Osteoblast (primary cell): ENCODE measurements at regions not wholly inside any gene's neighbourhood (a gene's known extent, or its start where the extent isn't known, plus 50 kb on each side); places are given as distances from the start of the nearest gene placed in this dataset.

Source experiments
- DNase-seq: peaks from one replicate; pipeline ENCODE4 v3.0.0; 2011; ENCODE audit warnings: low spot score, mixed read lengths; ENCODE audit not compliant: insufficient read length; ENCODE audit errors: missing footprints
- H2AFZ ChIP-seq: 2 replicates; pipeline ENCODE4 v1.6.0; 2011; ENCODE audit warnings: mild to moderate bottlenecking, low read length
- H3K27ac ChIP-seq: 2 replicates; pipeline ENCODE4 v1.5.1; 2011; ENCODE audit warnings: mild to moderate bottlenecking, low read depth, low read length, moderate library complexity
- H3K27me3 ChIP-seq: 2 replicates; pipeline ENCODE4 v1.6.0; 2012; ENCODE audit warnings: mild to moderate bottlenecking, control low read depth, inconsistent platforms, low read length, moderate library complexity; ENCODE audit not compliant: insufficient read depth
- H3K36me3 ChIP-seq: 2 replicates; pipeline ENCODE4 v1.5.1; 2011; ENCODE audit warnings: mild to moderate bottlenecking, low read length, control low read depth, moderate library complexity; ENCODE audit not compliant: insufficient read depth
- H3K4me1 ChIP-seq: 2 replicates; pipeline ENCODE4 v1.5.1; 2011; ENCODE audit warnings: mild to moderate bottlenecking, low read length, control low read depth, moderate library complexity; ENCODE audit not compliant: insufficient read depth
- H3K4me2 ChIP-seq: 2 replicates; pipeline ENCODE4 v1.6.0; 2011; ENCODE audit warnings: mild to moderate bottlenecking, low read length; ENCODE audit not compliant: insufficient read depth
- H3K4me3 ChIP-seq: fragments of 200-600 bp; sonication (generic); 3 replicates; pipeline ENCODE4 v1.5.1; 2012; ENCODE audit warnings: mild to moderate bottlenecking, low read length, inconsistent platforms; ENCODE audit not compliant: insufficient read depth
- H3K79me2 ChIP-seq: 2 replicates; pipeline ENCODE4 v1.6.0; 2012; ENCODE audit warnings: mild to moderate bottlenecking, low read length, control low read depth, inconsistent platforms; ENCODE audit not compliant: insufficient read depth
- H3K9me3 ChIP-seq: 2 replicates; pipeline ENCODE4 v1.5.1; 2011; ENCODE audit warnings: low read depth, low read length, control low read depth
- H4K20me1 ChIP-seq: 2 replicates; pipeline ENCODE4 v1.6.0; 2012; ENCODE audit warnings: mild to moderate bottlenecking, low read length, control low read depth; ENCODE audit not compliant: insufficient read depth
- TF ChIP-seq, protein P1 (sequence below): IDR thresholded peaks from 2 replicates; pipeline ENCODE4 v1.5.1; 2011; ENCODE audit warnings: mild to moderate bottlenecking, low read depth, low read length, moderate library complexity; ENCODE audit errors: extremely low read depth

DNA sequence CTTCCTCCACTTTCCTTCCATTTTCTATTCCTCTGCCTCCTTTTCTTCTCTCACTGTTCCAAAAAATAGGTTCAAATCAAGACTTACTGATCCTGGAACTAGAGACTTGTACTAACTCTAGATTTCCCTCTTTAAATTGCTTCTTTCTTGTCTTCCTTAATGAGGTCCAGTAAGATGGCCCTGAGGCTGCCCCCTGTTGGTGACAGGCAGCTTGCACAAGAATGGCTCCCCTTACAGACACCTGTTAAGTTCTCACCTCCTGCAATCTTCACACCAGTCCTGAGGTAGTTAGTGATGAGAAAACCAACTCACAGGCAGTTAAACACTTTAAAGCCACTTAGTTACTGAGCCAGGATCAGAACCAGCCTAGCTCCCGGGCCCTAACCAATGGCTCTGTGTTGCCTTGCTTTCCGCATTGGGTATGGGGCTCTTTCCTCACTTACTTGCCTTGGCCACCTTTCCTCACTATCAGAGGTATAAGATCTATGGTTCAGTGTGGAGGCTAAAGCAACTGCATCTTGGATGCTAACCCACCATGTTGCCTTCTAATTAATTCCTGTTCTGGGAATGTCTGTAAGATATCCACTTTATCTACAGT, 130.6 kb downstream of the AKAIN1 start:
- TF ChIP-seq, protein P1, sequence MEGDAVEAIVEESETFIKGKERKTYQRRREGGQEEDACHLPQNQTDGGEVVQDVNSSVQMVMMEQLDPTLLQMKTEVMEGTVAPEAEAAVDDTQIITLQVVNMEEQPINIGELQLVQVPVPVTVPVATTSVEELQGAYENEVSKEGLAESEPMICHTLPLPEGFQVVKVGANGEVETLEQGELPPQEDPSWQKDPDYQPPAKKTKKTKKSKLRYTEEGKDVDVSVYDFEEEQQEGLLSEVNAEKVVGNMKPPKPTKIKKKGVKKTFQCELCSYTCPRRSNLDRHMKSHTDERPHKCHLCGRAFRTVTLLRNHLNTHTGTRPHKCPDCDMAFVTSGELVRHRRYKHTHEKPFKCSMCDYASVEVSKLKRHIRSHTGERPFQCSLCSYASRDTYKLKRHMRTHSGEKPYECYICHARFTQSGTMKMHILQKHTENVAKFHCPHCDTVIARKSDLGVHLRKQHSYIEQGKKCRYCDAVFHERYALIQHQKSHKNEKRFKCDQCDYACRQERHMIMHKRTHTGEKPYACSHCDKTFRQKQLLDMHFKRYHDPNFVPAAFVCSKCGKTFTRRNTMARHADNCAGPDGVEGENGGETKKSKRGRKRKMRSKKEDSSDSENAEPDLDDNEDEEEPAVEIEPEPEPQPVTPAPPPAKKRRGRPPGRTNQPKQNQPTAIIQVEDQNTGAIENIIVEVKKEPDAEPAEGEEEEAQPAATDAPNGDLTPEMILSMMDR, result no peak
- no peaks in the 10 kb centered on the region for H3K79me2 ChIP-seq

DNA sequence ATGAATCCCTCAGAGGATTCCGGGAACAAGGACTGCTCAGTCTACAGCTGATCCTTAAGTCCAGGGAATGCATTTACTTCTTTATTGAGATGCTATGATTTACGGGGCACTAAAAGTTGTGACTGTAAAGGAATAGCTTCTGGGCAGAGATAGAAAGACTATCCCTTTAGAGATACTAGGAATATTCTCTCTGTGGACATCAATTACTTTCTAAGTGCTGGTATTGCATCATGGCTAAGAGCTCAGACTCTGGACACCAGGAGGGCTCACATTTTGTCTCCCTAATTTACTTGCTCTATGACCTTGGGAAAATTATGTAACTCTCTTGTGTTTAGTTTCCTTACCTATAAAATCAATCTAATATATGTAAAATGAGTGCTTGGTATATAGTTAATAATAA, 131.4 kb downstream of the AKAIN1 start:
- Histone ChIP-seq H3K27me3 (no peaks in the 10 kb centered on the region), H4K20me1 (no peaks in the 10 kb centered on the region), H3K4me2 (no peak overlapping the region), H3K36me3 (no peaks in the 10 kb centered on the region), H3K4me3 (no peak overlapping the region), H3K9me3 (no peaks in the 10 kb centered on the region), H3K79me2 (no peaks in the 10 kb centered on the region), H3K27ac (no peak overlapping the region), H3K4me1 (no peaks in the 10 kb centered on the region), H2AFZ (no peak overlapping the region)
- TF ChIP-seq, protein P1, result no peak
- no peak for DNase-seq

More for the DNA sequence above, 130.6 kb downstream of the AKAIN1 start:
- Histone ChIP-seq H3K4me1 (no peaks in the 10 kb centered on the region), H3K4me2 (no peak overlapping the region), H4K20me1 (no peaks in the 10 kb centered on the region), H3K9me3 (no peaks in the 10 kb centered on the region), H3K4me3 (no peak overlapping the region), H3K36me3 (no peaks in the 10 kb centered on the region), H3K27me3 (no peaks in the 10 kb centered on the region), H2AFZ (no peak overlapping the region), H3K27ac (no peak overlapping the region)
- no peak for DNase-seq

DNA sequence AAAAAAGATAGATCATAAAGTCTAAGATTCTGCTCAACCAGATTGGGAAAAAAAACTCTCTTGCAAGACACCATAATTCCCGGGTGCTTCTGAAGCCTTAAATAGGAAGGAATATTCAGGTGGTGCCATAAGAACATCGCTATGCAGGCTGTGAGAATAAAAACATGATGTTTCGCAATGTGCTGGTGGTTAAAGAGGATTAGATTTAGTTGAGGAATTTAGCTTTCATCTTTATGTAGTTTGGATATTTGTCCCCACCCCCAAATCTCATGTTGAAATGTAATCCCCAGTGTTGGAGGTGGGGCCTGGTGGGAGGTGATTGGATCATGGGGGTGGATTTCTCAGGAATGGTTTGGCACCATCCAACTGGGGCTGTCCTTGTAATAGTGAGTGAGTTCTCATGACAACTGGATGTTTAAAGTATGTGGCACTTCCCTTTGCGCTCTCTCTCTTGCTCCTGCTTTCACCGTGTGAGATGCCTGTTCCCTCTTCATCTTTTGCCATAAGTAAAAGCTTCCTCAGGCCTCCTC, 132.2 kb downstream of the AKAIN1 start:
- Histone ChIP-seq H3K27ac (no peak overlapping the region), H3K36me3 (no peaks in the 10 kb centered on the region), H3K4me2 (no peak overlapping the region), H2AFZ (no peak overlapping the region), H3K79me2 (no peaks in the 10 kb centered on the region), H3K27me3 (no peaks in the 10 kb centered on the region), H3K4me3 (no peak overlapping the region), H3K9me3 (no peaks in the 10 kb centered on the region), H3K4me1 (no peaks in the 10 kb centered on the region), H4K20me1 (no peaks in the 10 kb centered on the region)
- TF ChIP-seq, protein P1, result no peak
- DNase-seq, result no peak

DNA sequence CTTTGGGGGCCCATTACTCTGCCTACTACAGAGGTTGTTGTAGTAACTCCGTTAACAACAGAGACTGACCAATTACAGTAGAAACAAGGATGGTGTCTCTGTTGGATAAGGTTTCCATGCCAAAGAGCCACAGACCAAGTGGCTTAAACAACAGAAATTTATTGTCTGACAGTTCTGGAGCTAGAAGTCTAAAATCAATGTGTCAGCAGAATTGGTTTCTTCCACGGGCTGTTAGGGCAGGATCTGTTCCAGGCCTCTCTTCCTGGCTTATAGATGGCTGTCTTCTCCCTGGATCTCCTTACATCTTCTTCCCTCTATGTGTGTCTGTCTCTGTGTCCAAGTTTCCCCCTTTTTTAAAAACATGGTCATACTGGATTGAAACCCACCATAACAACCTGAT, 135.3 kb downstream of the AKAIN1 start:
- Histone ChIP-seq H4K20me1 (no peaks in the 10 kb centered on the region), H3K4me1 (no peaks in the 10 kb centered on the region), H3K36me3 (no peaks in the 10 kb centered on the region), H3K4me3 (no peak overlapping the region), H3K4me2 (no peak overlapping the region), H3K27me3 (no peaks in the 10 kb centered on the region), H2AFZ (no peak overlapping the region), H3K79me2 (no peaks in the 10 kb centered on the region), H3K27ac (no peak overlapping the region), H3K9me3 (no peaks in the 10 kb centered on the region)
- DNase-seq, result no peak
- TF ChIP-seq, protein P1, result no peak
